KBM-7 (cell line): ENCODE measurements at regions not wholly inside any gene's neighbourhood (a gene's known extent, or its start where the extent isn't known, plus 50 kb on each side); places are given as distances from the start of the nearest gene placed in this dataset.

Experiments used
- DNase-seq: peaks from one replicate; pipeline ENCODE4 v3.0.0-alpha.2; 2015
- in situ Hi-C: fragments of 300-500 bp; cut with MboI; formaldehyde crosslinking; loops from 2 replicates; pipeline ENCODE4 v1.14.3; 2020; ENCODE audit warnings: low sequenced_read_pairs, low pct_unique_long_range_greater_than_20kb, mixed read lengths

GRCh38 chr2:105627534-105627933, 117.2 kb upstream of the NCK2 start:
- no peak for DNase-seq

DNA sequence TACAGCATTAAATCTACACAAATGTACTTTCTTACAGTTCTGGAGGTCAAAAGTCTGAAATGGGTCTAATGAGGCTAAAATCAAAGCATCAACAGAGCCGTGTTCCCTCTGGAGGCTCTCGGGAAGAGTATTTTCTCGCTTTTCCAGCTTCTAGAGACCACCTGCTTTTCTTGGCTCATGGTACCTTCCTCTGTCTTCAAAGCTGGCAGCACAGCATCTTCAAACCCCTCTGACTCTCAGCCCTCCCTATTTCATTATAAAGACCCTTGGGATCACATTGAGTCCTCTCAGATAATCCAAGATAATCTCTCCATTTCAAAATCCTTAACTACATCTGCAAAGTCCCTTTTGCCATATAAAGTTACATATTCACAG, 117.8 kb upstream of the NCK2 start:
- in situ Hi-C loops: no loop called here
- DNase-seq: no peak

More at GRCh38 chr2:105627534-105627933, 117.2 kb upstream of the NCK2 start:
- in situ Hi-C loops: no loop called here

GRCh38 chr2:105626212-105626965, 118.3 kb upstream of the NCK2 start:
- DNase-seq: no peak
- in situ Hi-C loops: no loop called here

DNA sequence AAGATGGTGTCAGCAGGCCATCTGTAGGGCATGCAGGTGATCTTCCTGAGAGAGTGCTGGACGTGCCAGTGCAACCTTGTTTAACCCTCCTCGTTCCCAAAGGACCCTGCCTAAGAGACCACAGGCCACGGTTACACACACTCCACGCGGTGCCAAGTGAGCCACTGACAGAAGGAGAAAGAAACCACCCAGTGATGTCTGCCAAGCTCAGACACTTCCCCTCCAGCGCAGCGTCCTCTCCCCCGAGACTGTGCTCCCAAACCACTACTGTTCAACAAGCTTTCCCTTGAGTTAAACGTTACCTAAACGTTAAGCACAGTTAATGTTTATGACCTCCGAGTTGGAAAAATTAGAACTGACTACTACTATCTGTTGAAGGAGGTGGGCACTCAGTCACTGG, 119.1 kb upstream of the NCK2 start:
- in situ Hi-C loops: no loop called here

GRCh38 chr2:105621038-105621437, 123.7 kb upstream of the NCK2 start:
- in situ Hi-C loops: no loop called here
- no peak for DNase-seq

More for the DNA sequence above, 119.1 kb upstream of the NCK2 start:
- no peak for DNase-seq

DNA sequence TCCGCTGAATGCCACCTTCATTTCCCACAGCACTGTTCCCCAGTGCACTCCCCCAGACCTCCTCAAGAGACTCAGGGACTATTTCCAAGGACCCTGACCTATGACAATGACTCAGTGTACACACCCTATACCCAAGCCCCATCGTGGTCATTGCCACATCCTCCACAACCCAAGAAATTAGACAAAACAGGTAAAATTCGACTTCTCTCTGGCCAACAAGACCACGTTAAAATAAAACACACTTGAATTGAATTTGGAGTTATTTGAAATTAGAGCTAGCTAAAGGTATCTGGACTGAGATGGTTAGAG, 126.4 kb upstream of the NCK2 start:
- in situ Hi-C loops: no loop called here
- DNase-seq: no peak

DNA sequence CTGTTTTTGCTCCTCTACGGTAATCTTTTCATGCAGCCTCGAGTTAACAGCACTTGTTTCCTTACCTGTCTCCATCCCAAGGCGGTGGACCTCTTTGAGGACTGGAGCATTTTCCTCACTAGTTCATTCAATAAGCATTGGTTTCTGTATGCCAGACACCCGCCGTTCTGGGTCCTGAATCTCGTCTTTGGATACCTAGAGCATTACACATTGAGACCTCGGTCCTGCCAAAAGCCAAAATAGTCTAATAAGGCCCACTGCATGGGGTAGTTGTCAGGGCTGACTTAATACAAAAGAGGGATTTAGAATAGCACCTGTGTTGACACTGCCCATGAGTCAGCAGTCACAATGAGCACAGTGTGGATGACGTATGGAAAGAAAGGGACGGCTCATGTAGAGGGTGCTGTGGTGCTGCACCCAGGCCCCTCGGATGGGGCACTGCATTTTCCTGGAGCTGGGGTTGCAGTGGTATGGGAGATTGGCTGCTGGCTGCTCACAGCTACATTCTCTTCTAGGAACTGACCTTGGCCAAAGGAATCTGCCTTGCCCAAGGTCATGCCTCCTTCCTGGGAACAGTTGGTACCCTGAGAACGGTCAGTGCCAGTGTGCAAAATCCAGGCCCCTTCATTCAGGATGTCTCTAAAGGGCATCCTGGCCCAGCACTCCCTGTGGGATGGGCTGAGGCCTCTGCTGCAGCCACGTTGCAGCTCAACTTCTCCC, 126.9 kb upstream of the NCK2 start:
- no peak for DNase-seq
- in situ Hi-C loops: no loop called here

DNA sequence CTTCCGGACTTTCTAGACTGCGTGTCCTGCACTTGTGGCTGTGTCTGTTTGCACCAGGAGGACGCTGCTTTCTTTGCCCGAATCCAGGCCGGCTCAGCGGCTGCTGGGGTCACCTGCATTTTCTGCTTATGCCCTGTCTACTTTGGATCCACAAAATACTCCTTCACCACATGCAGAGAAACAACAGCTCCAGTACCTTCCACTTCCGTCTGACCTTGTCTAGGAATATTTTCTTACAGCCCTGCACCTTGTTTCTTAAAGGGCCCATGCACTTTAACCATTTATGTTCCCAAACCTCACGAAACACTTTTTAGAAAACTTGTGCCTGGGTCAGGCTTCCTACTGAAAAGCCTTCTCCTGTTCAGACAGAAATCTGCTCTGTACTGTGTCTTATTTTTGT, 129.4 kb upstream of the NCK2 start:
- no peak for DNase-seq
- in situ Hi-C loops: no loop called here

GRCh38 chr2:105611811-105612424, 132.8 kb upstream of the NCK2 start:
- in situ Hi-C loops: no loop called here
- no peak for DNase-seq

DNA sequence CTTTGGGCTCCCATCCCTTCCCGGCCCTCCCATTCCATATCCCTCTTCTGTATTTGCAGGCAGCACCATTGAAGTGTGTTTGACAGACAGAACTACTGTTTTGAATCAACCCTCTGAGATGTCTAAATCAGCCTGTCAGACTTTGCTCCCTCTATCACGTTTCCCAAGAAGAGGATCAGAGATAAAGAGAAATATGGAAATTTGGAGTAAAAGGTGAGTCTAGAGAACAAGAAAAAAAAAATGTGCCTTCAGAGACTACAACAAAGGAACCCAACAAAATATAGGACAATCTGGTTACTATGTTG, 133.4 kb upstream of the NCK2 start:
- in situ Hi-C loops: no loop called here

DNA sequence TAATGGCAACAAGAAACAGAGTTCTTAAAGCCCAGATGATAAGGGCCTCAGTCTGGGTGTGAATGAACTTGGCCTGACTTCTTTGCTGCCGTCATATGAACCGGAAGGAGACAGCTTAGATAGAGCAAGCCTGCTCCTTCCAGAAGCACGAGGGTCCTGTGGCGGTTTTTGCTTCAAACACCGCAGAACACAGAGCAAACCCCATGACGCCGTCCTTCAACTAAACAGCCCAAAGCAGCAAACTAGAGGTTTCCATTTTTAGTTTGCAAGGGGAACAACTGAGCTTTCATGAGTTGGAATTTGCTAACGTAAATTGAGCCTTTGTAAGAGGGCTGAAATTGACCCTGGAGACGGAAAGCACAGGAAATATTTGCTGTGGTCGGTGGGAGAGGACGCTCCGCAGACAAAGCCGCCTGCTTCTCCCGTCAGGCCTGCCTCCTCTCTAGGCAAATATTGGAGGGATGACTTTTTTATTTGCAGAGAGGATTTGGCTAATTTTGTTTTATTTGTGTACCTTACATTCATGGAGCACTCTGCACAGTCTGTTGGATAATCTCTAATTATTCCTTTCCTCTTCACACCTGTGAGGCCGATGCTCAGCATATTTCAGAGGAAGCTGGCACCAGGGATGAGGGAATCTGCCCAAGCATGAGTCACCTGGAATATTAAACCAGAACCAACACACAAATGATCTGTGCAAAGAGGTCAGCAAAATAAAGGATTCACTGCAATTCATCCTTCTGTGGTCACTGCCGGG, 134.0 kb upstream of the NCK2 start:
- in situ Hi-C loops: no loop called here
- no peak for DNase-seq

More for the DNA sequence above, 133.4 kb upstream of the NCK2 start:
- DNase-seq: no peak

DNA sequence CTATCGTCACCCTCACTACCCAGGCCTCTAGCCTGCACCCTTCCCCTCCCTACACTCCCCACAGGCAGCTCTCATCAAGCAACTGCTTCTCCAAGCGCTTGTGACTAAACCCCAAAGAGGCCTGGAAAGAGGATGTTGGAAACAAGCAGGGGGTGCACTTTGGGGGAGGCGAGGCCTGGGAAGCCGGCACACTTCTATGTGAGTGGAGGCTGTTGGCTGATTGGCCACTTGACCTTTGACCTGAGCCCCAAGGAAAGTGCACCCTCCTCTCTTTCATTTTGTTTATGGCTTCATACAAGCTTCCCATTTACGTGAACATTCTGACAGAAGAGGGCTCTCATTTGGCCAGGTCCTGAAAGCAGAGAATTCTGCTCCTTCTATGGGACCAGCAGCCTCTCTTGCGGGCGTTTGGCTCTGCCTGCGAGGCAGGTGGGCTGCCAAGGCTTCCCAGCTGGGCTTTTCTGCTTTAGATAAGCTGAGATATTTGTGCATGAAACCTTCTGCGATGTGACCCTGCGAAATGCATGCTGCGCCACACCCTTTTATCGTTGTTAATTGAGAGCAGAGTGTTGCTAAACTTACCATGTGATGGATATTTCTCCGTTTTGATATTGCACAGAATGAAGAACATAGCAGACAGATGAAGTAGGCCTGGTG, 134.8 kb upstream of the NCK2 start:
- in situ Hi-C loops: no loop called here
- no peak for DNase-seq

DNA sequence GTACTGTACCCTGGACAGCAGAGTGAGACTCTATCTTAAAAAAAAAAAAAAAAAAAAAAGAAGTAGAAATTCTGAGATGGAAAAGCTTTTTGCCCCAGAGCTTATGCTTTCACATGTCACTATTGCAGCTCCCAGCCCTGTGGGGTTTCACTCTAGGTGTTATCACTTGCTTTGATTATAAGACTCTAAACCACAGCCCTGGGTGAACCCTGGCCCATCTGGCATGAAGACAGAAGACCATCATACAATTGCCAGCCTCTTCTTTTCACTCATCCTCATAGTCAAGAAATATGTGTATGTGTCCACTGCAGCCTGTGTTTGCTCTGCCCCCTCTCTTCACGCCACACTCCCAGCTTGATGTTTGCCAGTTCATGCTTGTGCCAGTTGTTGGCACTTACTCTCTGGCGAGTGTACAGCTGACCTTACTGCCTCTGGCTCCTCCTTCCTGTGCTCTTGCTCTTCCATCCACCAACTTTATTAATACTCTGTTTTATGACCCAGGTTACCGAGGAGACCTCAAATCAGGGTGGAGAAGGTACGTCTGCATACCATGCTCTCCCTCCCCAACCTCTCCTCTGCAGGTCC, 136.7 kb upstream of the NCK2 start:
- in situ Hi-C loops: no loop called here
- no peak for DNase-seq

GRCh38 chr2:105606081-105606480, 138.6 kb upstream of the NCK2 start:
- no peak for DNase-seq
- in situ Hi-C loops: no loop called here

GRCh38 chr2:105604938-105605337, 139.8 kb upstream of the NCK2 start:
- in situ Hi-C loops: no loop called here
- DNase-seq: no peak

GRCh38 chr2:105600949-105601794, 143.5 kb upstream of the NCK2 start:
- in situ Hi-C loops: no loop called here
- DNase-seq: no peak

DNA sequence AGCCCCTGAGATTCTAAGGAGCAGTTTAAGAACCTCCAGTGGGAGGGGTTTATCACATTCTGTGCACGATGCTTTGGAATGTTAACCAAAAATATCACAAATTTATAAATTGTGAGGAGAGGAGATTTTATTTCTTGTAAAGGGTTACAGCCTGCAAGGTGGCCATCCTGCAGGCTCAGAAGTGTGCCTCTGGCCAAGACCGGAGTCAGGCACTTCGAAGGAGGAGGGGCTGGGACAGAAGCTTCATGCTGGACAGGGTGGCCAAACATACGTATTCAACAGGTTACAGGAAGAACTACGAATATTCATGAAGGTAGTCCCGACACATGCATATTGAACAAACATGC, 144.1 kb upstream of the NCK2 start:
- in situ Hi-C loops: no loop called here
- DNase-seq: no peak

- no peak for DNase-seq
- in situ Hi-C loops: no loop called here
Observed at GRCh38 chr2:105600037-105600442, 144.7 kb upstream of the NCK2 start.
